Anterior cingulate cortex (tissue), 58 donors: ENCODE measurements at regions not wholly inside any gene's neighbourhood (a gene's known extent, or its start where the extent isn't known, plus 50 kb on each side); places are given as distances from the start of the nearest gene placed in this dataset.
A peak's percentile ranks its signal among the peaks of the same experiment; 100 is the strongest.

ENCODE experiments used
- DNase-seq, 58 donors: peaks; one replicate each; lab custom pipeline; 2025; lab: John Stamatoyannopoulos, UW

- DNase-seq, result peak in 5 of 58 donors; percentile 11 to 50 (median 32)
Observed at GRCh38 chr3:124272605-124273151, 280.8 kb upstream of the ROPN1 start.

DNA sequence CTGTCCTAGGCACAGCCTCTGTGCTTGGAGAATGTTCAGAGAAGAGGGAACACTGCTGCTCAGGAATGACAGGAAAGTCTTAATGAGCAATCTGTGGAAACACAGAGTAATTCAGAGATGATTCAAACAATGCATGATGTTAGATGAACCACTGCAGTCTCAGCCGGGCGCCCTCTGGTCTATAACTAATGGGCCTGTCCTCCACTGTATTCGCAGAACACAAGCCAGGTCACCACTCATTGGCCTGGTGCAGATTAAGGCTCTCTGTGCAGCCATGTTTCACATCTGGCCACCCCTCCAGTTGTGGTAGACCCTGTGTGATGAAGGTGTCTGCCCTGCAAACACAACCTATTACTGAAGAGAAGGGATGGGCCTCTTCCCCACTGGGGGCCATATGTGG is 281.7 kb upstream of the ROPN1 start:
- DNase-seq, result no peak

DNA sequence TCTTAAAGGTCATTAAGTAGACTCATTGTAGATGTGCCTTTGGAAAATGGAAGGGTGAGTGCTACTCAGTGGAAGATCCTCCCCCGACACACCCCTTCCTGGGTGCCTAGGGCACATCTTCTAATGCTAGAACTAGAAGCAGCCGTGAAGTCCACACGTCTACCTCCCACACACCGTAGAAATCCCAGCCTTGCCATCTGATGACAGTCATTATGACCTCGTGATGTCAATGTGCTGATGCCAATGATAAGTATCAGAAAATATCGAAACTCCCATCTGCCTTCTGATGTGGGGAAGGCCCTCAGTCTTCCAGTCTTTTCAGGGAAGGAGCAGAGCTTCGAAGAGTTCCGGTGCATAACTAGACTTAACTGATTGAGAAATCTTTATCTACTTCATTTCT is 282.1 kb upstream of the ROPN1 start:
- no peak for DNase-seq

- no peak for DNase-seq
Observed at GRCh38 chr3:124275412-124275811, 283.5 kb upstream of the ROPN1 start.

- DNase-seq, result no peak
Observed at GRCh38 chr3:124276133-124276532, 284.2 kb upstream of the ROPN1 start.

DNA sequence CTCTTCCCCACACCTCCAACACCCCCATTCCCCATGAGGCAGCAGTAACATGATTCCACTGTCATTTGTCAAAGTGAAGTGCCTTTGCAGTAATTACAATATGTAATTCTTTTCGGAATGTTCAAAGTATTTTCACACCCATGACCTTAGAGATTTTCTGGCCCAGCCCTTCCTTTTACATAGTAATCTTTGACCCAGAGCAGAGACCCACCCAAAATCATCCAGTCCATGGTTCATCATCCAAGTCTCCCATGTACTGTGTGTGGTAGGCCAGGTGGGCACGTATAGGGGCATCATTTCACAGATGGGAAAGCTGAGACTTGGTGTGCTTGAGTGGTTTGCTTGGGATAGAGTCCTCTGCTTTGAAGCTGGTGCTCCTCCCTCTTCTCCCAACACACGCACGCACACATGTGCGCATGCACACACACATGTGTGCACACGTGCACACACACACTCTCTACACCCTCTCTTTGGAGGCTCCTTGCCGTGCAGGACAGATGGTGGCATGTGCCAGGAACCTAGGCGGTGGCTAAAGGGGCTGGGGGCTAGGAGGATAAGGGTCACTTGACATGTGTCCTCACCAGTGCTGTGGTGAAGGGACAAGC is 284.7 kb upstream of the ROPN1 start:
- no peak for DNase-seq

DNA sequence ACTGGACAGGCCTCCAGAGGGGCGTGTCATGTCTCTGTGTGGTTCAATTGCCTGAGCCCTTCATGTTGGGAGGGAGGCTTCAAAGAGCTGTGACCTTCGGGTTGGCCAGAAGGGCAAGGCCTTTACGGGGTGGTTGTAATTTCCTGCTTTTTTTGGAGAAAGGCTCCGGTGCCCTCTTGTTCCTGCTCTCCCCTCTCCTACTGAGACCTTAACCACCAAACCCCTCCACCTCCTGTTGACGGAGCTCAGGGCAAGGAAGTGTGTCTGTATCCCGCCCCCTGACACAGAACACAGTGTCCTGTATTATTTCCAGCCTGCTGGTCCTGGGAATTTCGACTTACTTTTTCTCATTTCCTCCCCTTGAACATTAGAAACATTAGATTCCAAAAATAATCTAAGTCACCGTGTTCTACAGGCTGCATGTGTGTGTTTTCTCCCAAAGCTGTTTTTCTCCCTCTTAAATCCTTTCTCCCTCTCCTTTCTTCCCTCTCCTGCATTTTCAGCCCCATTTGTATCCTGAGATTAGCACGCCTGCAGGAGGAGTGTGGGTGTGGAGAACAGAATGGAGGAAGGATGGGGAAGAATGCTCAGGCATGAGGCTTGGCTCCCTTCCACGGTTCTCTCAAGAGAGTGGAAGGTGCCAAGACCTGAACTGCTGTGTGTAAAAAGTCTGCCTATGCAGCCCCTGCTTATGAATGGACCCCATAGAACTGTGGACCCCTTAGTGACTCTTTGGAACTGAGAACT is 285.4 kb upstream of the ROPN1 start:
- DNase-seq, result peak in 25 of 58 donors; percentile 6 to 79 (median 32)

DNA sequence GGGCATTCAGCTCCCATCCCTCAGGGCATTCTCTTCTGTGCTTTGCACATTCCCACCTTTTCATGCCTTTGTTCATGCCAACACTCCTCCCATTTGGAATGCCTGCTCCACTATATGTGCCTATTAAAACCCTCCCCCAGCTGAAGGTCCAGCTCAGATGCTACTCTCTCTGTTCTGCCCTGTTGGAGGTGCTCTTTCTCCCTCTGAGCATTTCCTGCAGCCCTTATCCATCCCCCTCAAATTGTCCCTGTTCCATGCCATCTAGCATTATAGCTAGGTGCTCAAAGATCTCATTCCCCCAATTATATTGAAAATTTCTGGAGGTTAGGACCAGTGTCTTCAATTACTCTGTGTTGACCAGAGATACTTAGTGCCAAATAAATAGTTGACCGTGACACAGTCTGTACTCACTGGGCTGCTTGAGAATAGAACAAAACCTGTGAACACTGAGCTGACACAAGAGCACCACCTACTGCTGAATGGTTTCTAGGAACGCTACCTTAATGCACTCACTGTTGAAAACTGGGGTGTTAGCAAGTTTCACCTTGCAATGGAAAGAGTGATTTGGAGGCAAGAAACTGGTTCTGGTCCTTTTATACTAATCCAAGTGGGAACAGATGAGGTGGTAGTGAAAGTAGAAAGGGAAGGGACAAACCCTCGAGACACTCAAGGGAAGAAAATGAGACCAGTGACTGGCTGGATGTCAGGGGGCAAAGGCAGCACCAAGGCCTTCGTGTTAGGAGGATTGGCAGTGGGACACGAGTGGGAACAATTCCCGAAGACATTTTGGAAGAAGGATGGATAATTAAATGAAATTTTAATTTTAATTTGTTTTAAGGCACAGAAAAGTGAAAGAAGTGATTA is 289.8 kb upstream of the ROPN1 start:
- peak in 2 of 58 donors; percentile 5 to 32 for DNase-seq

- no peak for DNase-seq
Observed at GRCh38 chr3:124282751-124283651, 291.1 kb upstream of the ROPN1 start.

- no peak for DNase-seq
Observed at GRCh38 chr3:124283652-124284023, 291.7 kb upstream of the ROPN1 start.

GRCh38 chr3:124288996-124289395 is 297.1 kb upstream of the ROPN1 start:
- no peak for DNase-seq

GRCh38 chr3:124291008-124291407 is 299.1 kb upstream of the ROPN1 start:
- DNase-seq, result no peak

- no peak for DNase-seq
Observed at GRCh38 chr3:124292329-124292728, 300.4 kb upstream of the ROPN1 start.

- DNase-seq, result no peak
Observed at GRCh38 chr3:124293584-124293983, 301.7 kb upstream of the ROPN1 start.

GRCh38 chr3:124295362-124295761 is 303.4 kb upstream of the ROPN1 start:
- no peak for DNase-seq

- DNase-seq, result no peak
Observed at GRCh38 chr3:124296406-124296805, 304.5 kb upstream of the ROPN1 start.

- DNase-seq, result no peak
Observed at GRCh38 chr3:124297062-124297980, 305.4 kb upstream of the ROPN1 start.

GRCh38 chr3:124298301-124298700 is 306.4 kb upstream of the ROPN1 start:
- DNase-seq, result no peak

GRCh38 chr3:124298951-124299350 is 307.0 kb upstream of the ROPN1 start:
- DNase-seq, result no peak
